CD4-positive, alpha-beta T cell (primary cell): ENCODE measurements at regions not wholly inside any gene's neighbourhood (a gene's known extent, or its start where the extent isn't known, plus 50 kb on each side); places are given as distances from the start of the nearest gene placed in this dataset.

ENCODE experiments used
- ATAC-seq: fragments of 200-7000 bp; cut with Tn5 transposase; one replicate; pipeline ENCODE4 v1.10.0; 2022; ENCODE audit warnings: mild to moderate bottlenecking; ENCODE audit not compliant: poor library complexity
- CTCF ChIA-PET: fragments of 350-600 bp; sonication (Branson Sonifier 250); formaldehyde crosslinking; loops from one replicate; lab custom pipeline; 2021; ENCODE audit warnings: antibody characterized with exemption, inconsistent platforms; lab: Charles Lee
- POLR2A ChIA-PET: fragments of 350-600 bp; sonication (Branson Sonifier 250); formaldehyde crosslinking; loops from one replicate; lab custom pipeline; 2021; ENCODE audit warnings: antibody characterized with exemption, inconsistent platforms; lab: Charles Lee
- DNase-seq, 14 experiments: peaks; one replicate each; pipeline ENCODE4 v3.0.0-alpha.2; 2013 to 2020; ENCODE audit warnings: mixed read lengths in 2 of 14
- H3K27ac ChIP-seq, 2 donors: one replicate each; pipeline versions ENCODE4 v1.5.1 to v1.7.0; 2013; ENCODE audit warnings: low read length in 2 of 2, low read depth in 1 of 2, mild to moderate bottlenecking in 1 of 2
- H3K27me3 ChIP-seq, 2 experiments: 1 replicate in 1 of 2; 2 replicates in 1 of 2; pipeline versions ENCODE4 v1.6.1 to v1.7.0; 2013; ENCODE audit warnings: low read length in 2 of 2, control low read depth in 1 of 2, mild to moderate bottlenecking in 1 of 2, moderate library complexity in 1 of 2; ENCODE audit not compliant: insufficient read depth in 2 of 2, control insufficient read depth in 1 of 2
- H3K36me3 ChIP-seq: one replicate; pipeline ENCODE4 v1.6.1; 2013; ENCODE audit warnings: low read length, control low read depth; ENCODE audit not compliant: insufficient read depth
- H3K4me1 ChIP-seq: one replicate; pipeline ENCODE4 v1.6.1; 2013; ENCODE audit warnings: low read length, control low read depth; ENCODE audit not compliant: insufficient read depth
- H3K4me3 ChIP-seq: one replicate; pipeline ENCODE4 v1.5.1; 2013; ENCODE audit warnings: mild to moderate bottlenecking, low read length, moderate library complexity
- H3K9me3 ChIP-seq, 2 experiments: 1 replicate in 1 of 2; 2 replicates in 1 of 2; pipeline versions ENCODE4 v1.6.1 to v1.7.0; 2013; ENCODE audit warnings: low read length in 2 of 2, mild to moderate bottlenecking in 2 of 2, control low read depth in 1 of 2, moderate library complexity in 1 of 2; ENCODE audit not compliant: control insufficient read depth in 1 of 2, insufficient read depth in 1 of 2
- H3K27ac Mint-ChIP-seq: one replicate; pipeline ENCODE4 v1.8.0; 2020; ENCODE audit warnings: mixed read lengths
- H3K27me3 Mint-ChIP-seq: one replicate; pipeline ENCODE4 v1.8.0; 2021; ENCODE audit warnings: mixed read lengths
- H3K36me3 Mint-ChIP-seq: one replicate; pipeline ENCODE4 v1.8.0; 2021; ENCODE audit warnings: low read depth, mixed read lengths
- H3K4me1 Mint-ChIP-seq: one replicate; pipeline ENCODE4 v1.8.0; 2021; ENCODE audit warnings: low read depth, mixed read lengths
- H3K4me3 Mint-ChIP-seq: one replicate; pipeline ENCODE4 v1.8.0; 2020; ENCODE audit warnings: mild to moderate bottlenecking, mixed read lengths
- H3K9me3 Mint-ChIP-seq: one replicate; pipeline ENCODE4 v1.8.0; 2020; ENCODE audit warnings: mixed read lengths
- intact Hi-C, 2 experiments: fragments of 100-400 bp; cut with DNase I in 1 of 2; cut with micrococcal nuclease in 1 of 2; formaldehyde crosslinking; loops; one replicate each; pipeline versions ENCODE4 v1.15.1 to v1.9.0; 2023 to 2025; cut with DNase I, micrococcal nuclease
- TF ChIP-seq, protein P1 (sequence below): fragments of 200-600 bp; IDR thresholded peaks from one replicate; pipeline ENCODE4 v1.8.0; 2022; ENCODE audit warnings: antibody characterized with exemption, mild to moderate bottlenecking

DNA sequence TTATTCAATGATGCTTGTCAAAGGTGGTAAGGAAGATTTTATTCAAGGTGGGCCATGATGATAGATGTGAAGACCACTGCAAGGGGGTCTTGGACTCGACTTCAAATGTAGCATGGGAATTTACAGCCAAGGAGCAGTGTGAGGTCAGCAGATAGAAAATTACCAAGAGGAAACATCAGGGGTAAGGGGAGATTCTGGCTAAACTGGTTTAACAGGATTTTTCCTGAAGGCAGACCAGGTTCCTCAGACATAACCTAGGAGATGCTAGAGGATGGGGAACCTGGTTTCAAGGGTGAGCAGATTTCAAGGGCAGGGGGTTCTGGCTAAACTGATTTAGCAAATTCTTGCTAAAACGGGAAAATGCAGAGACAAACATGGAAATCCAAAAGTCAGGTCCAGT lies 464.9 kb downstream of the TAFA4 start:
- H3K27ac Mint-ChIP-seq, result no peak overlapping the region

DNA sequence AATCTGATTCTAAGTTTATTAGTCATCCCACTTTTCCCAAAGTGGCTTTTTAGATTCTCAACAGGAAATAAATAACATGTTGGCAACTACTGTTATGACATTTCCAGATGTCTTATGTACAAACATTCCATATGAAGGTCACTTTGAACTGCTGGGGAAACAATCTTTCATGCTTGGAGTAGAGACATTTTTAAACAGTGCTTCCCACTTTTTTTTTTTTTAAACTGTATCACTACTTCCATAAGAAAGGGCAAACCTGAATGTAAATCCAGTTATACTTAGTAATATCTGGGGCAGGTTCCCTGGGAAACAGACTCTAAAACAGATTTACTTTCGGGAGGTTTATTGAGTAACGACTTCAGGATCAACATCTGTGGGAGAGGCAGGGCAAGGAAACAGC lies 473.8 kb downstream of the TAFA4 start:
- Mint-ChIP-seq H3K9me3 (peaks cover 4% of the 10 kb centered on the region), H3K4me3 (no peak overlapping the region), H3K36me3 (no peaks in the 10 kb centered on the region), H3K4me1 (no peaks in the 10 kb centered on the region), H3K27me3 (no peaks in the 10 kb centered on the region), H3K27ac (no peak overlapping the region)
- Histone ChIP-seq H3K27ac (no peak overlapping the region), H3K27me3 (no peaks in the 10 kb centered on the region), H3K9me3 (peaks cover 0 to 8% of the 10 kb centered on the region in 2 experiments), H3K36me3 (no peaks in the 10 kb centered on the region), H3K4me1 (no peaks in the 10 kb centered on the region), H3K4me3 (no peak overlapping the region)
- TF ChIP-seq, protein P1, sequence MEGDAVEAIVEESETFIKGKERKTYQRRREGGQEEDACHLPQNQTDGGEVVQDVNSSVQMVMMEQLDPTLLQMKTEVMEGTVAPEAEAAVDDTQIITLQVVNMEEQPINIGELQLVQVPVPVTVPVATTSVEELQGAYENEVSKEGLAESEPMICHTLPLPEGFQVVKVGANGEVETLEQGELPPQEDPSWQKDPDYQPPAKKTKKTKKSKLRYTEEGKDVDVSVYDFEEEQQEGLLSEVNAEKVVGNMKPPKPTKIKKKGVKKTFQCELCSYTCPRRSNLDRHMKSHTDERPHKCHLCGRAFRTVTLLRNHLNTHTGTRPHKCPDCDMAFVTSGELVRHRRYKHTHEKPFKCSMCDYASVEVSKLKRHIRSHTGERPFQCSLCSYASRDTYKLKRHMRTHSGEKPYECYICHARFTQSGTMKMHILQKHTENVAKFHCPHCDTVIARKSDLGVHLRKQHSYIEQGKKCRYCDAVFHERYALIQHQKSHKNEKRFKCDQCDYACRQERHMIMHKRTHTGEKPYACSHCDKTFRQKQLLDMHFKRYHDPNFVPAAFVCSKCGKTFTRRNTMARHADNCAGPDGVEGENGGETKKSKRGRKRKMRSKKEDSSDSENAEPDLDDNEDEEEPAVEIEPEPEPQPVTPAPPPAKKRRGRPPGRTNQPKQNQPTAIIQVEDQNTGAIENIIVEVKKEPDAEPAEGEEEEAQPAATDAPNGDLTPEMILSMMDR, result no peak
- POLR2A ChIA-PET, result no interaction called here
- intact Hi-C loops, result no loop called here
- ATAC-seq, result no peak
- no peak for DNase-seq
- CTCF ChIA-PET, result interaction anchor here (1.5 kb wide), 1 partner anchor 11 kb away, joined by 4 read pairs; no protein-coding TSS in a partner anchor

More for the DNA sequence above, 464.9 kb downstream of the TAFA4 start:
- H3K4me3 ChIP-seq, result no peak overlapping the region
- peaks cover 0 to 7% of the 10 kb centered on the region in 2 experiments for H3K9me3 ChIP-seq
- no peak for DNase-seq
- no peak for ATAC-seq
- Mint-ChIP-seq H3K4me1 (no peaks in the 10 kb centered on the region), H3K9me3 (peaks cover 7% of the 10 kb centered on the region), H3K4me3 (no peak overlapping the region), H3K27me3 (peaks cover 4% of the 10 kb centered on the region), H3K36me3 (no peaks in the 10 kb centered on the region)
- H3K27ac ChIP-seq, result no peak overlapping the region
- no peaks in the 10 kb centered on the region for H3K27me3 ChIP-seq
- H3K4me1 ChIP-seq, result no peaks in the 10 kb centered on the region
- ChIA-PET CTCF (no interaction called here), POLR2A (no interaction called here)
- TF ChIP-seq, protein P1, result no peak
- intact Hi-C loops, result no loop called here
- H3K36me3 ChIP-seq, result no peaks in the 10 kb centered on the region

- Histone ChIP-seq H3K4me1 (no peaks in the 10 kb centered on the region), H3K36me3 (no peaks in the 10 kb centered on the region), H3K4me3 (no peak overlapping the region), H3K9me3 (no peaks in the 10 kb centered on the region), H3K27me3 (no peaks in the 10 kb centered on the region), H3K27ac (no peak overlapping the region)
- TF ChIP-seq, protein P1, result no peak
- no peak overlapping the region for H3K4me3 Mint-ChIP-seq
- no peaks in the 10 kb centered on the region for H3K27me3 Mint-ChIP-seq
- no peak overlapping the region for H3K27ac Mint-ChIP-seq
- intact Hi-C loops, result no loop called here
- H3K9me3 Mint-ChIP-seq, result peaks cover 2% of the 10 kb centered on the region
- H3K4me1 Mint-ChIP-seq, result no peaks in the 10 kb centered on the region
- ATAC-seq (no peak), DNase-seq (no peak)
- CTCF ChIA-PET, result no interaction called here
- POLR2A ChIA-PET, result no interaction called here
- no peaks in the 10 kb centered on the region for H3K36me3 Mint-ChIP-seq
These were observed 483.6 kb downstream of the TAFA4 start for GRCh38 chr3:68448510-68449383.
